GM12892 (cell line): ENCODE measurements at regions not wholly inside any gene's neighbourhood (a gene's known extent, or its start where the extent isn't known, plus 50 kb on each side); places are given as distances from the start of the nearest gene placed in this dataset.
"Not testable (repeated sequence)": the region's sequence is repeated elsewhere in the genome, so short reads cannot be mapped to it uniquely, and the experiment has no call there.

Experiments
- DNase-seq: peaks from one replicate; pipeline ENCODE4 v3.0.0; 2011; ENCODE audit not compliant: insufficient read length
- FAIRE-seq: peaks from 2 replicates; lab custom pipeline; 2011; peaks lifted over from hg19 to GRCh38; lab: Jason Lieb, UNC
- POLR2A ChIP-seq: IDR thresholded peaks from 2 replicates; pipeline ENCODE4 v1.6.1; 2011; ENCODE audit warnings: low read depth, low read length, control low read depth
- POLR2AphosphoS5 ChIP-seq: IDR thresholded peaks from 2 replicates; pipeline ENCODE4 v1.6.1; 2011; ENCODE audit warnings: low read depth, low read length, control low read depth
- TAF1 ChIP-seq: IDR thresholded peaks from 2 replicates; pipeline ENCODE4 v1.6.1; 2011; ENCODE audit warnings: low read depth, mild to moderate bottlenecking, control low read depth, low read length, borderline replicate concordance

- TF ChIP-seq POLR2AphosphoS5 (no peak), TAF1 (no peak), POLR2A (no peak)
- DNase-seq (no peak), FAIRE-seq (no peak)
These were observed 121.9 kb downstream of the GASK1B start for GRCh38 chr4:158050942-158051341.

- no peak for FAIRE-seq
- TF ChIP-seq POLR2AphosphoS5 = no peak
- DNase-seq = no peak
These were observed 126.5 kb downstream of the GASK1B start for GRCh38 chr4:158046345-158046744.

- TF ChIP-seq POLR2AphosphoS5 = no peak
- no peak for TF ChIP-seq TAF1
- no peak for TF ChIP-seq POLR2A
- no peak for DNase-seq
- FAIRE-seq = no peak
These were observed 128.7 kb downstream of the GASK1B start for GRCh38 chr4:158043971-158044618.

GRCh38 chr4:158042591-158043030, 130.2 kb downstream of the GASK1B start:
- TF ChIP-seq POLR2AphosphoS5 = no peak
- no peak for TF ChIP-seq TAF1
- no peak for TF ChIP-seq POLR2A
- DNase-seq = no peak
- FAIRE-seq = no peak

DNA sequence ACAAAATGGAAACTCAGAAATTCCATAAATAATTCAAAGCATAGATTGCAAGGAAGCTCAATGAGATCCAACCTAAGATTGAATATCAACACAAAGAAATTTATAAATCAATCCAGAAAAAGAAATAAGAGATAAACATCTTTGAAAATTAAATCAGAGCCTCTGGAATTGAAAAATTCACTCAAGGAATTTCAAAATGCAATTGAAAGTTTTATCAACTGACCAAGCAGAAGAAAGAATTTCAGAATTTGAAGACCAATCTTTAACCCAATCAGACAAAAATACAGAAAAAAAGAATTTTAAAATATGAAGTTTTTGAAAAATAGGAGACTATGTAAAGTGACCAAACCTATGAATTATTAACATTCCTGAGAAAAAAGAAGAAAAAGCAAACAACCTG, 134.1 kb downstream of the GASK1B start:
- DNase-seq (no peak), FAIRE-seq (no peak)
- TF ChIP-seq POLR2A (no peak), POLR2AphosphoS5 (no peak), TAF1 (no peak)

DNA sequence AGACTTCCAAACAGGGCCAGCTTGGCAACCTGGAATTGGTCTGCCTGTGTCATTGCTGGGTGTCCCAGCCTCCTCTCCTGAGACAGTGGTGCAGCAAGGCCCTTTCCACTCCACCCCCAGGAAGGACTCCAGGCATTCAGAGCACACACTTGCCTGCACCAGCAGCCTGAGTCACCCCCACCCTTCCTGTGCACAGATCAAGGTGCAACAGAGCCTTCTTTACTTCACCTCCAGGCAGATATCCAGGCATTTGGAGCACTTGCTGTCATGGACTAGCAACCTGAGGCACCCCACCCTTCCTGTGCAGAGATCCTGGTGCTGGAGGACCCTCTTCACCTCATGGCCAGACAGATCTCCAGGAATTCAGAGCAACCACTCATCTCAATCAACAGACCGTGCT, 135.8 kb downstream of the GASK1B start:
- no peak for FAIRE-seq

GRCh38 chr4:158035662-158036195, 137.1 kb downstream of the GASK1B start:
- no peak for TF ChIP-seq TAF1
- TF ChIP-seq POLR2A = no peak
- TF ChIP-seq POLR2AphosphoS5 = no peak
- FAIRE-seq = no peak
- no peak for DNase-seq

More for the DNA sequence above, 135.8 kb downstream of the GASK1B start:
- DNase-seq = no peak
- TF ChIP-seq POLR2AphosphoS5 (no peak), POLR2A (no peak), TAF1 (no peak)

DNA sequence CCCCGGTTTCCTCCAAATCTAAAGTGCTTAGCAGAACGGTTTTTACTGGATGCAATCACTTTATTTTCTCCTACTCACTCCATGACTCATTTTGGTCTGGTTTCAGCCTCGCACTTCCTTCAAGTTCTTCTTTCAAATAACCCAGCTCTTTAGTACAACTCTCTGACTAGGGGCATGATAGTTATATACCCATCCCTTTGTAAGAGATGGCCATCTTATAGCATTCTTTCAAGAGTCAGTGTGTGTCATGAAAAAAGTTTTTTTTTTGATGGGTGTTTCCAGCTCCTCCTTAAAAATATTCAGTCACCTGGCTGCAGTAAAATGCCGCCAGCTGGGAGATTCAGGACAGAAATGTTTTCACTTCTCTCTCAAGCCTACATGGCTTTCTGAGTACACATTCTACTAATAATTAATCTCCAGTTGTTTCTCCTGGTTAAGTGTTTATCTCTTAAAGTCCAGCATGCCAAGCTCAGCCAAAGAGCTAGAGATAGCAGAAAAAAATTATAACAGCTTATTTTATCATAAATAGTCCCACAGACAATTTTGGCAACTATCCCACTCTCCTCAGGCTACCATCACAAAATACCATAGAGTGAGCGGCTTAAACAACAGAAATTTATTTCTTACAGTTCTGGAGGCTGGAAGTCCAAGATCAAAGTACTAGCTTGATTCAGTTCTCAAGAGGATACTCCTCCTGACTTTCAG, 139.3 kb downstream of the GASK1B start:
- DNase-seq (no peak), FAIRE-seq (no peak)
- TF ChIP-seq POLR2A = no peak
- no peak for TF ChIP-seq TAF1
- no peak for TF ChIP-seq POLR2AphosphoS5

DNA sequence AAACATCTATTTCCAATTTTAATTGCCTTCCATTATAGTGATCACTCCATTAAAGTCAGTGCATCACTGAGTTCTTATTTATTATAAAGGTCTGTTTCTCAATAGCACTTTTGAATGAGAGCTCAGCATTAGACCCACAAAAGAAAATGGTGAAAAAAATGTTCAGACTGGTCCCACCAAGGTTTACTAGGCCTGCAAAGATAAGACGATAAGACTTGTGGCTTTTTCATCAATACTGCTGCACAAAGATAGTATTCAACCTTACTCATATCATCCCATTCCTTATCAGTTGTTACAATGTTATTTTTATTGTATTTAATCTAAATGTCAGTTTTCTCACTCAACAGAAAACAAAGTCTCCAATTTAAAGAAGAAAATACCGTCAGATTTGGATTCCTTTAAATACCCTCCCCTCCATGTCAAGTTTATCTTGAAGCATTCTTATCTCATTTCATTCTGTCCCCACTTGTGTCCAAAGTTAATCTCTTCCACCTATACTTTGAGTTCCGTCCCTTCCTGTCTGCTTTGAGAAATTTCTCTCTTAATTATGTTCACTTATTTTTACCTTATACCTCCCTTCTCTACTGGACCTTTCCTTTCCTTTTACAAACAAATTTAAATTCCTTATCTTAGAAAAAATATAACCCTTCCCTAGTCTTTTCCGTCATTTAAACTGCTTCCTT, 140.0 kb downstream of the GASK1B start:
- FAIRE-seq = no peak
- TF ChIP-seq TAF1 (no peak), POLR2A (no peak), POLR2AphosphoS5 (no peak)
- no peak for DNase-seq

DNA sequence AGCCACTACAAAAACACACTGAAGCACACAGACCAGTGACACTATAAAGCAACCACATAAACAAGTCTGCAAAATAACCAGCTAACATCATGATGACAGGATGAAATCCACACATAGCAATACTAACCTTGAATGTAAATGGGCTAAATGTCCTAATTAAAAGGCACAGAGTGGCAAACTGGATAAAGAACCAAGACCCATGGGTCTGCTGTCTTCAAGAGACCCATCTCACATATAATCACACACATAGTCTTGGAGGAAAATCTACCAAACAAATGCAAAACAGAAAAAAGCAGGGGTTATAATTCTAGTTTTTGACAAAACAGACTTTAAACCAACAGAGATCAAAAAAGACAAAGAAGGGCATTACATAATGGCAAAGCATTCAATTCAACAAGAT, 144.4 kb downstream of the GASK1B start:
- FAIRE-seq, DNase-seq: not testable (repeated sequence)

DNA sequence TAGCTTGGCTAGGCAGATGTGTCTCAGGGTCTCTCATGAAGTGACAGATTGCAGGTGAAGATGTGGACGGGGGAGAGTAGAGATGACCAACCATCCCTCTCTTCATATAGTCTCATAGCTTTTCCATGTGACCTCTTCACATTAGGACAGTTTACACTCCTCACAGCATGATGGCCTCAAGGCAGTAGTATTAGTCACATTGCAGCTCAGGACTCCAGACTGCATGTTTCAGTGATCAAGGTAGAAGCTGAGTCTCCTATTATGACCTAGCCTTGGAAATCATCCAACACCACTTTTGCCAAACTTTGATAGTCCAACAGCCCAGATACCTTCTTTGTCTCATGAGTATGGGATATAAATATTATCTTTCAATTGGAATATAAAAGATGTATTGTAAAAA, 147.7 kb downstream of the GASK1B start:
- no peak for DNase-seq
- TF ChIP-seq POLR2AphosphoS5 (no peak), POLR2A (no peak), TAF1 (no peak)
- FAIRE-seq = no peak
